ENCODE measurements at regions not wholly inside any gene's neighbourhood (a gene's known extent, or its start where the extent isn't known, plus 50 kb on each side); places are given as distances from the start of the nearest gene placed in this dataset.

- no peak overlapping the region for H3K27ac ChIP-seq (ENCODE audit: control insufficient read depth, insufficient read depth, low read length)
- no peak for TF ChIP-seq CTCF (optimal IDR thresholded peaks at IDR 0.05 in 1 of 3, IDR thresholded peaks at IDR 0.05 in 1 of 3, conservative IDR thresholded peaks at IDR 0.05 in 1 of 3; ENCODE audit: extremely low read depth in 1 of 3, insufficient read depth in 2 of 3, low read length in 3 of 3)
- no peak for TF ChIP-seq EZH2 (IDR thresholded peaks at IDR 0.05; ENCODE audit: low read length)
- dilution Hi-C loops (cut with MboI; ENCODE audit: extremely low pct_ligation_motif_present, low sequenced_read_pairs) = no loop called here
- no peaks in the 10 kb centered on the region for H3K79me2 ChIP-seq (ENCODE audit: control insufficient read depth, insufficient read depth, low read length)
- DNase-seq (ENCODE audit: low read depth, low spot score) = no peak
- no peaks in the 10 kb centered on the region for H3K9me1 ChIP-seq (ENCODE audit: control insufficient read depth, extremely low read depth, insufficient read depth, low read length)
- no peaks in the 10 kb centered on the region for H3K9me3 ChIP-seq (ENCODE audit: control insufficient read depth, low read depth, low read length)
- H3K4me3 ChIP-seq (ENCODE audit: control insufficient read depth in 2 of 3, extremely low read depth in 1 of 3, insufficient read depth in 2 of 3, low read depth in 1 of 3, low read length in 3 of 3) = no peak overlapping the region
- no peak for FAIRE-seq
- H3K27me3 ChIP-seq (ENCODE audit: control insufficient read depth, extremely low read depth, insufficient read depth, low read length) = no peaks in the 10 kb centered on the region
- no peaks in the 10 kb centered on the region for H4K20me1 ChIP-seq (ENCODE audit: control insufficient read depth, extremely low read depth, insufficient read depth, low read length)
- no peak overlapping the region for H3K9ac ChIP-seq (ENCODE audit: control insufficient read depth, extremely low read depth, insufficient read depth, low read length)
- no peaks in the 10 kb centered on the region for H3K4me1 ChIP-seq (ENCODE audit: control insufficient read depth, extremely low read depth, insufficient read depth, low read length)
- H3K4me2 ChIP-seq (ENCODE audit: control insufficient read depth, extremely low read depth, insufficient read depth, low read depth, low read length) = no peak overlapping the region
- no peak overlapping the region for H2AFZ ChIP-seq (ENCODE audit: control insufficient read depth, low read length)
- H3K36me3 ChIP-seq (ENCODE audit: control insufficient read depth in 2 of 2, extremely low read depth in 1 of 2, insufficient read depth in 2 of 2, low read length in 2 of 2) = no peaks in the 10 kb centered on the region
These were observed 67.8 kb downstream of the MAF start for GRCh38 chr16:79532785-79533184.

GRCh38 chr16:79532273-79532672 is 68.3 kb downstream of the MAF start:
- H3K36me3 ChIP-seq (ENCODE audit: control insufficient read depth in 2 of 2, extremely low read depth in 1 of 2, insufficient read depth in 2 of 2, low read length in 2 of 2) = no peaks in the 10 kb centered on the region
- TF ChIP-seq CTCF (optimal IDR thresholded peaks at IDR 0.05 in 1 of 3, IDR thresholded peaks at IDR 0.05 in 1 of 3, conservative IDR thresholded peaks at IDR 0.05 in 1 of 3; ENCODE audit: extremely low read depth in 1 of 3, insufficient read depth in 2 of 3, low read length in 3 of 3) (no peak), EZH2 (IDR thresholded peaks at IDR 0.05; ENCODE audit: low read length) (no peak)
- no peak overlapping the region for H3K4me3 ChIP-seq (ENCODE audit: control insufficient read depth in 2 of 3, extremely low read depth in 1 of 3, insufficient read depth in 2 of 3, low read depth in 1 of 3, low read length in 3 of 3)
- no peaks in the 10 kb centered on the region for H3K9me1 ChIP-seq (ENCODE audit: control insufficient read depth, extremely low read depth, insufficient read depth, low read length)
- no peaks in the 10 kb centered on the region for H3K79me2 ChIP-seq (ENCODE audit: control insufficient read depth, insufficient read depth, low read length)
- H4K20me1 ChIP-seq (ENCODE audit: control insufficient read depth, extremely low read depth, insufficient read depth, low read length) = no peaks in the 10 kb centered on the region
- no peak overlapping the region for H3K4me2 ChIP-seq (ENCODE audit: control insufficient read depth, extremely low read depth, insufficient read depth, low read depth, low read length)
- no peak overlapping the region for H2AFZ ChIP-seq (ENCODE audit: control insufficient read depth, low read length)
- dilution Hi-C loops (cut with MboI; ENCODE audit: extremely low pct_ligation_motif_present, low sequenced_read_pairs) = no loop called here
- H3K27ac ChIP-seq (ENCODE audit: control insufficient read depth, insufficient read depth, low read length) = no peak overlapping the region
- H3K9ac ChIP-seq (ENCODE audit: control insufficient read depth, extremely low read depth, insufficient read depth, low read length) = no peak overlapping the region
- FAIRE-seq (no peak), DNase-seq (ENCODE audit: low read depth, low spot score) (no peak)
- no peaks in the 10 kb centered on the region for H3K4me1 ChIP-seq (ENCODE audit: control insufficient read depth, extremely low read depth, insufficient read depth, low read length)
- H3K9me3 ChIP-seq (ENCODE audit: control insufficient read depth, low read depth, low read length) = no peaks in the 10 kb centered on the region
- H3K27me3 ChIP-seq (ENCODE audit: control insufficient read depth, extremely low read depth, insufficient read depth, low read length) = no peaks in the 10 kb centered on the region

All from keratinocyte (primary cell).